ENCODE measurements at regions not wholly inside any gene's neighbourhood (a gene's known extent, or its start where the extent isn't known, plus 50 kb on each side); places are given as distances from the start of the nearest gene placed in this dataset.
"Not testable (repeated sequence)": the region's sequence is repeated elsewhere in the genome, so short reads cannot be mapped to it uniquely, and the experiment has no call there.

DNA sequence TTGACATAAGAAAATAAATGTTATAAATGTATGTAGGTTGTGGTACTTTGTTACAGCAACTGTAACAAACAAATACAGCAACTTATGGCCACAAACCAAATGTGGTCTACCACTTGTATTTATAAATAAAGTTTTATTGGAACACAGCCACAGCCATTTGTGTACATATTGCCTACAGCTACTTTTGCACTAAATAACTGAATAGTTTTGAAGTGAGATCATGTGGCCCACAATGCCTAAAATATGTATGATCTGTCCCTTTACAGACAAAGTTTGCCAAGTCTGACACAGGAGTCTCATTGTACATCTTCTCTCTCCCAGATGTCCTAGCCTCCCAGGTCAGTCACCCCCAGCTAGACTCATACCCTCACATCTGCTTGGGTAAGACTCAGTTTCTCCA, 283.6 kb upstream of the PRDM9 start:
- no peak for DNase-seq

DNA sequence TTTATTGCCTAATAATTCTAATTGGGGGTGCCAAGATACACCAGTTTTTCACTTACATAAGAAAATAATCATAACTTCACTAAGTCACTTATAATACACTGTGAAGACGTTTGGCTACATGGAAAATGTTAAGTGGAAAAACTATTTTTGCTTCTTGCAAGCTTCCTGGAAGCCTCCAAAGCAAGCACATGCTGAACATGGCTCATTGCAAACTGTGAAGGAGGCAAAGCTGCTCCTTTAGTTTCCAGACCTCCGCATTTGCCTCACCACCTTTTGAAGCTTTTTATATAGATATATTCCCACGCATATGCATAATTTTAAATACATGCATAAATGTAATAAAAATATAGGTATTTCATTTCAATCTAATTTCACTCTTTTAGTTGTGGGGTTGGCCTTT, 285.6 kb upstream of the PRDM9 start:
- DNase-seq = no peak

DNA sequence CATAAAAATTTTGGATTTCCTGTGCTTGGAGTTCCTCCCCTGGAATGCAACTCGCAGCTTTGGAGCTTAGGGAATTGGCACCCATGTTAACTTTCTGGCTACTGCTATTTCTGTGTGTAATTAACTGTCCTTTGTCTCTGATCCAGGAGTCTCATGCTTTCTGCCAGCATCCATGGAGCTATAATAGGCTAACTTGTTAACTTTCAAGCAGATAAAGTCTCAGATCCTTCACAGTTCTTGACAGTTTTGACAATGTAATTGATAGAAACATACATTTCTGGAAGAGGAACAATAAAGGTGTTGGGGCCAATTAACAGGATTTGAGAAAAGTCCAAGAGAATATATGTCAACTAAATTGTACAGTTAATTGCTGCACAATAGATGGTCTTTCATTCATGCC, 290.2 kb upstream of the PRDM9 start:
- DNase-seq = no peak

GRCh38 chr5:23216345-23216744, 291.1 kb upstream of the PRDM9 start:
- no peak for DNase-seq

DNA sequence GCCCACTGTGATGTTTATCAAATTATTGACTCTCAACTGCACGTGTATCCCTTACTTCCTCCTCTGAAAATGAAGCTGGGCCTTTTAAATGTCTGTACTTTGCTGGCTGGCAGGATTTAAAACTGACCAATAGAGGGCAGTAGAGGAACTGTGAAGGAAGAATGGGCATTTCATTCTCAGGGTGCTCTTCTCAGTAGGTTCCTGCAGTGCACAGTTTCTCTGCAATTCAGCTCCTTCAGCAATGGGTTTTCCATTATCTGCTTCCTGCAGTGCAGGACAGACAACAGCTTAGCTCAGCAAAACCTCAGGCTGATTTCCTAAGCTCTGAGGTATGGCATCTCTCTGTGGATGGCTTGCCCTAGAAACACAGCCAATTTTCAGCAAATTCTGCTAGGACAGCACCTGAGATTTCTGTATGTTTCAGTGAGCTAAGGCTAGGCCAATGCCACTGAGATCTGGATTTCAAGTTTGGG, 298.4 kb upstream of the PRDM9 start:
- DNase-seq = peak; percentile 54

DNA sequence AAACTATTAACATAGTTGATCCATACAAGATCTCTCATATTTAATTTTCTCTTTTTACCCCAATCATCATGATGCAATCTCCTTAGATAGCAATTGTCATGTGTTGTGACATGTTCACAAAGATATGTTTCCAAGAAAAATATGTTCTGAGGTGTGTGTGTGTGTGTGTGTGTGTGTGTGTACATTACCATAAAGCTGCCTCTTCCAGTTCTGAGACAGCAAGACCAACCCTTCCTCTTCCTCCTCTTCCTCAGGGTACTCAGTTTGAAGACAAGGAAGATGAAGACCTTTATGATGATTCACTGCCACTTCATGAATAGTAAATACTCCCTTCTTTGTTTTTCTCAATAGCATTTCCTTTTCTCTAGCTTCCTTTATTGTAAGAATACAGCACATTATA, 303.3 kb upstream of the PRDM9 start:
- DNase-seq = no peak

- DNase-seq = no peak
Observed at GRCh38 chr5:23169660-23170416, 316.7 kb upstream of the CDH12 start.

- DNase-seq = no peak
Observed at GRCh38 chr5:23164971-23165370, 311.8 kb upstream of the CDH12 start.

DNA sequence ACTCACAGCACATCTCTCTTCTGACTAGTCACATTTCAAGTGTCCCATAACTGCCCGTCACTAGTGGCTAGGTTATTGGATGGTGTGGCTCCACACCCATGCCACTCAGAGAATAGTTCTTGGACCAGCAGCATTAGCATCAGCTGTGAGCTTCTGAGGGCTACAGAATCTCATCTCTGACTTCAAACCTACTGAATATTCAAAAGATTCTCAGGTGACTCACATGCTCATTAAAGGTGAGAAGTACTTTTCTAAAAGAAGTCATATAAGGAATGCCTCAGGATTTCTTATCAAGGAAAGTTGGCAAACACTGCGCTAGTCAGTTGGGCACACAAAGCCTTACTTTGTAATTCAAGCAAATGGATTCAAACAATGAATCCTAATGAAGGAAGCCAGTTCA, 305.0 kb upstream of the CDH12 start:
- no peak for DNase-seq

DNA sequence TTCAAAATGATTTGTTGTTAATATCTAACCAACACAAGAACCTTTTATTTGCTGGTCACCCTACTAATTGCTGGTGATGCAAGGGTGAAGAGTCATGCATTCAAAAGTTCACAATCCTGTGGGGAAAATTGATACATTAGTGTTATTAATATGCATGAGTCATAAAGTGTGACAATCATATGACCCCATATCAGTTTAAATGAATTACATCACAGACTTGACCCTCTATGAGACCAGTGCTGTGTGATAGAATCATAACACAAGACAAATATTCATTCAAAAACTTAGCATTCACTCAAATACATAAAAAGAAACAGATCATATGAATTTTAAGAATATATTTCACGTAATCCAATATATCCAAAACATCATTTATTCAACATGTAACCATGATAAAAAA, 304.6 kb upstream of the CDH12 start:
- no peak for DNase-seq

DNA sequence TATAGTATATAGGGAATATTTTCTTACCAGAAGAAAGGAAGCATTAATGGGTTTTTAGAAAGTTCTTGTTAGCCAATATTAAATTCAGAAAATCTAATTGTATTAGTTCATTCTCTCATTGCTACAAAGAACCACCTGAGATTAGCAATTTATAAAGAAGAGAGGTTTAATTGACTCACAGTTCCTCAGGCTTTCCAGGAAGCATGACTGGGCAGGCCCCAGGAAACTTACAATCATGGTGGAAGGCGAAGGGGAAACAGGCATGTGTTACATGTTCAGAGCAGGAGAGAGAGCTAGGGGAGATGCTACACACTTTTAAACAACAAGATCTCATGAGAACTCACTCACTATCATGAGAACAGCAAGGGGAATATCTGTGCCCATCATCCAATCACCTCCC, 304.0 kb upstream of the CDH12 start:
- no peak for DNase-seq

- no peak for DNase-seq
Observed at GRCh38 chr5:23147625-23148024, 294.5 kb upstream of the CDH12 start.

- no peak for DNase-seq
Observed at GRCh38 chr5:23146183-23146582, 293.0 kb upstream of the CDH12 start.

DNA sequence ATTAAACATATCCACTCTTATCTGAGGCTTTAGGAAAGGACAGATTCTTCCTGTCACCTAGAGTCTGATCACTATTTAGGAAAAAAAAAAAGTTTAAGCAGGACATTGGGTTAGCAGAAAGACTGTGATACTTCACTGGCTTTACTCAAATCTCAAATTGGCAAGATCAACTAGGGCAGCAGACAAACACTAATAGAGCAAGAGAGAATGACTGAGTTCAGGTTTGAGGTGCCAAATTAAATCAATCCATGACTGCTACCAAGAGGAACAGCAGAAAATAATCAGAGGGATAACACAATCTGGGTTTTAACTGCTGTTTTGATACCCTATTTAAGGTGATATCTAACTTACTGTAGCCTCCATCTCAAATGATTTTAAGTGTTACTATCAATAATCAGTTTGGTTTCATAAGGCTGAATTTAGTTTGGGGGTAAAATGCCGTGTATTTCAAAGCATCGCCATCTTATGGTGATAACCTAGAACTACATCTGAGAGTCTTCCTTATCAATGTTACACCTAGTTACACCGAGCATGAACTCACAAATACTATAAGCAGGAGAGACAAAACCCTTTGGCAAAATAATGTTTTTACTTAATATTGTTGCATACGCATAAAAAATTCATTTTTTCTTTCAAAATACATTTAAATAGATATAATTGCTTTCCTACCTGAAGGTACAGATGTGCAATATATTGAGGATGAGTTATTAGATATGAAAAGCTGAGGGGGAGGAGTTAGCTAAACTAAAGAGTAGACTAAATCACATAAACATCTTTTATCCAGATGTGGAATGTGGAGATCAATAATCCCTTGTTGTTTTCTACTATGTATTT, 286.4 kb upstream of the CDH12 start:
- no peak for DNase-seq

DNA sequence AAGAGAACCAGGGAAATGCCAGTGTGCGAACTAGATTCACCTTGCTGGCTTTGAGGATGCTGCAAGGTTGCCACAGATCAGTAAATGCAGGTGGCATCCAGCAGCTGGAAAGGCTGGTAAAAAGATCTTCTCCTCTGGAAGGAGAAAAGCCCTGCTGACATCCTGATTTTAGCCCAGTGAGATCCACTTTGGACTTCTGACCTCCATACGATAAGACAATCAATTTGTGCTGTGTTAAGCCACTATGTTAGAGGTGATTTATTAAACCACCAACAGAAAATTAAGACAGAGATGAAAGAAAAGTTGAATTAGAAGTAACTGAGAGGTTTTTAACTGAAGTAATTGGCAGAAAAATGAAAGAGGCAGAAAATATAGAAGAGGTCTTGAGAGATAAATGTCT, 283.8 kb upstream of the CDH12 start:
- no peak for DNase-seq

- no peak for DNase-seq
Observed at GRCh38 chr5:23132231-23132630, 279.1 kb upstream of the CDH12 start.

- DNase-seq = no peak
Observed at GRCh38 chr5:23112237-23112636, 259.1 kb upstream of the CDH12 start.

DNA sequence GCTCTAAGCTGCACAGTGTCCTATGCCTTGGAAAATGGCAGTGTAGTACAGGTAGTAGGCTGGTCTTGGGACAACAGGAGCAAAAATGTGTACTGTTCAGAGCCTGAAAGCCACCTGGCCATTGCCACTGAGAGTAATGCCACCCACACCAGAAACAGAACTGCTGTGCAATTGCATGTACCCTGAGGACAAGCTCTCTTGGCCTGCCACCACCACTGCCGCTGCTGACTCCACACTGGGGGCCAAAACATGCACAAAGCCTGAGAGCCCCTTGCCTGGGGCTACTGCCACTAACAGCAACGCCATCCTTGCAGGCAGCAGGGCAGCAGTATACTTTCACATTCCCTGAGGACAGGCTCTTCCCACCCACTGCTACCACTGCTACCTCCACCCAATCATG, 251.9 kb upstream of the CDH12 start:
- DNase-seq = no peak

DNA sequence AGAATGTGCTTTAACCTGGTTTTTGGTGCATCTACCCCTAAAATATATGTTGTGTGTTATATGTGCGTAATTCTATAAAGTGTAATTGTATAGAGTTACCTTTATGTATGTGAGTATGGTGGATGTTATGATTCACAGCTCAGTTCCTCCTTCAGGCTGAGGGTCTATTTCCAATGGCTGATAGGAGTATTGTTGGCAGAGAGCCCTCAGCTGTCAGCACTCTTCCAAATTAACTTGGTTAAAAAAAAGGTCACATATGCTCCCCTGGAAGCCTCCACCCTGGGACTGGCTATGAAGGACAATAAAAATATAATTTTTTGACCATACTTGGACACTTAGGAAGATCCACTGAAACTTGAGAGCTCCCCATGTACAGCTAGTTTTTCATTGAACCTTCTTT, 250.4 kb upstream of the CDH12 start:
- no peak for DNase-seq

- DNase-seq = not testable (repeated sequence)
Observed at GRCh38 chr5:23095418-23095817, 242.3 kb upstream of the CDH12 start.

GRCh38 chr5:23089286-23089685, 236.1 kb upstream of the CDH12 start:
- no peak for DNase-seq

DNA sequence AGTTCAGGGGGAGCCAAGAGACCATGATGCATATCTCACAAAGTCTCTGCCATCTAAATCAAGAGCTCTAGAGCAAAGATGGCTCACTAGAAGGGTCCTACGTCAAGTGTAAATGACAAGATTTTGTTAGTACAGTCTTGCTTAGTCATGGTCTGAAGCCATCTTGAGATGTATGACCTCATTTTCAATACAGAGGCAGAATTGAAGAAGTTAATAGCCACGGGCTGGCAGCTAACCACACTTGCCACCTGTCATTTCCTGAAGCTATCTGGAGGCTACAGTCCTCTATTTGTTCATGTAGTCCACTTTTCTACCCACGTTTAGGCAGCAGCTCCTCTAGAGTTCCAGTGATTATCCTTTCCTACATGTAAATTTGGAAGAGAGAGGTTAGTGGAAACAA, 231.7 kb upstream of the CDH12 start:
- DNase-seq = no peak

GRCh38 chr5:23072179-23072578, 219.0 kb upstream of the CDH12 start:
- DNase-seq = no peak

DNA sequence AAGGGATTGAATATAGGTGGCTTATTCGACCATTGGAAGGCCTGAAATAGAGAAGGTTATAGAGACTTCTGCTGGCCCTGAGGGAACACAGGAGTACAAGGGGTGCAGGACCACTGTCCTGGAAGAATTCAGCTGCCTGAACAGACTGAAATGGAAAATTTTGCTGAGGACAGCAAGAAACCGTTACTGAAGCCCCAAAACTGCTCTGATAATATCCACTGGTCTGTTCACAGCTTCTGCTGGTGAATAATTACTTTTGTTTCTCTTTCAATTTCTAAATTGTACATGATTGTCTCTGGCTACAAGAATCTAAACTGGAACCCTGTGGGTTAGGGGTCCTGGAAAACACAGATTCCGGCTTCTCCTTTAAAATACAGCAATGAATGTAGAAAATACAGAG, 218.5 kb upstream of the CDH12 start:
- DNase-seq = no peak

Measured in NCI-H146 (cell line).